Naive B cell (primary cell): ENCODE measurements at regions not wholly inside any gene's neighbourhood (a gene's known extent, or its start where the extent isn't known, plus 50 kb on each side); places are given as distances from the start of the nearest gene placed in this dataset.

Source experiments
- ATAC-seq, 2 donors: fragments of 150-1000 bp; cut with Tn5 transposase; 2 replicates each; pipeline ENCODE4 v1.10.0; 2021; ENCODE audit warnings: low read depth in 2 of 2, mild to moderate bottlenecking in 2 of 2, moderate library complexity in 2 of 2
- DNase-seq: peaks from one replicate; pipeline ENCODE4 v3.0.0; 2022
- H3K27ac Mint-ChIP-seq, 6 donors: one replicate each; pipeline ENCODE4 v1.8.0; 2020 to 2022; ENCODE audit warnings: mild to moderate bottlenecking in 6 of 6, mixed read lengths in 6 of 6, moderate library complexity in 5 of 6, inconsistent platforms in 2 of 6
- H3K27me3 Mint-ChIP-seq, 3 donors: one replicate each; pipeline ENCODE4 v1.8.0; 2021 to 2022; ENCODE audit warnings: mixed read lengths in 3 of 3, mild to moderate bottlenecking in 1 of 3
- H3K36me3 Mint-ChIP-seq, 2 donors: one replicate each; pipeline ENCODE4 v1.8.0; 2020 to 2022; ENCODE audit warnings: mixed read lengths in 2 of 2, inconsistent platforms in 1 of 2, mild to moderate bottlenecking in 1 of 2
- H3K4me1 Mint-ChIP-seq, 3 donors: one replicate each; pipeline ENCODE4 v1.8.0; 2020 to 2022; ENCODE audit warnings: mixed read lengths in 3 of 3, inconsistent platforms in 1 of 3, mild to moderate bottlenecking in 1 of 3, moderate library complexity in 1 of 3
- H3K4me3 Mint-ChIP-seq, 8 donors: one replicate each; pipeline ENCODE4 v1.8.0; 2020 to 2022; ENCODE audit warnings: mild to moderate bottlenecking in 8 of 8, mixed read lengths in 8 of 8, moderate library complexity in 8 of 8, inconsistent platforms in 2 of 8
- H3K9me3 Mint-ChIP-seq, 7 donors: one replicate each; pipeline ENCODE4 v1.8.0; 2020 to 2022; ENCODE audit warnings: mixed read lengths in 7 of 7, mild to moderate bottlenecking in 5 of 7, inconsistent platforms in 2 of 7, moderate library complexity in 1 of 7

GRCh38 chr6:3513416-3513815 is 56.6 kb upstream of the SLC22A23 start:
- H3K9me3 Mint-ChIP-seq = peaks cover 0 to 3% (median 0%) of the 10 kb centered on the region in 7 donors
- no peak for DNase-seq
- ATAC-seq = no peak
- H3K36me3 Mint-ChIP-seq = no peaks in the 10 kb centered on the region
- peaks cover 20 to 43% (median 41%) of the 10 kb centered on the region in 3 donors for H3K27me3 Mint-ChIP-seq
- no peak overlapping the region for H3K4me3 Mint-ChIP-seq
- no peak overlapping the region for H3K27ac Mint-ChIP-seq
- H3K4me1 Mint-ChIP-seq = peaks cover 0 to 2% (median 0%) of the 10 kb centered on the region in 3 donors

GRCh38 chr6:3512832-3513231 is 56.0 kb upstream of the SLC22A23 start:
- Mint-ChIP-seq H3K9me3 (peaks cover 0 to 3% (median 0%) of the 10 kb centered on the region in 7 donors), H3K4me1 (peaks cover 0 to 2% (median 0%) of the 10 kb centered on the region in 3 donors), H3K4me3 (no peak overlapping the region), H3K36me3 (no peaks in the 10 kb centered on the region), H3K27me3 (peaks cover 20 to 42% (median 38%) of the 10 kb centered on the region in 3 donors), H3K27ac (no peak overlapping the region)
- no peak for ATAC-seq
- no peak for DNase-seq

- Mint-ChIP-seq H3K27me3 (peaks cover 33 to 48% (median 38%) of the 10 kb centered on the region in 3 donors), H3K4me3 (no peak overlapping the region), H3K27ac (no peak overlapping the region), H3K4me1 (no peaks in the 10 kb centered on the region), H3K36me3 (no peaks in the 10 kb centered on the region), H3K9me3 (no peaks in the 10 kb centered on the region)
- ATAC-seq (no peak), DNase-seq (no peak)
These were observed 53.8 kb upstream of the SLC22A23 start for GRCh38 chr6:3510617-3511016.

GRCh38 chr6:3510178-3510577 is 53.3 kb upstream of the SLC22A23 start:
- H3K4me3 Mint-ChIP-seq = no peak overlapping the region
- DNase-seq (no peak), ATAC-seq (no peak)
- H3K4me1 Mint-ChIP-seq = no peaks in the 10 kb centered on the region
- no peaks in the 10 kb centered on the region for H3K36me3 Mint-ChIP-seq
- H3K27ac Mint-ChIP-seq = peak overlapping the region in 1 of 6 donors; percentile 46
- no peaks in the 10 kb centered on the region for H3K9me3 Mint-ChIP-seq
- peaks cover 33 to 48% (median 38%) of the 10 kb centered on the region in 3 donors for H3K27me3 Mint-ChIP-seq

- DNase-seq (no peak), ATAC-seq (no peak)
- no peak overlapping the region for H3K4me3 Mint-ChIP-seq
- peaks cover 0 to 3% (median 0%) of the 10 kb centered on the region in 7 donors for H3K9me3 Mint-ChIP-seq
- no peaks in the 10 kb centered on the region for H3K36me3 Mint-ChIP-seq
- peaks cover 30 to 40% (median 33%) of the 10 kb centered on the region in 3 donors for H3K27me3 Mint-ChIP-seq
- no peaks in the 10 kb centered on the region for H3K4me1 Mint-ChIP-seq
- H3K27ac Mint-ChIP-seq = no peak overlapping the region
These were observed 52.5 kb upstream of the SLC22A23 start for GRCh38 chr6:3509336-3509735.

GRCh38 chr6:3506751-3507383 is 50.0 kb upstream of the SLC22A23 start:
- H3K9me3 Mint-ChIP-seq = peaks cover 0 to 3% (median 0%) of the 10 kb centered on the region in 7 donors
- peaks cover 10 to 22% (median 18%) of the 10 kb centered on the region in 3 donors for H3K27me3 Mint-ChIP-seq
- ATAC-seq = no peak
- no peaks in the 10 kb centered on the region for H3K4me1 Mint-ChIP-seq
- no peaks in the 10 kb centered on the region for H3K36me3 Mint-ChIP-seq
- H3K4me3 Mint-ChIP-seq = no peak overlapping the region
- H3K27ac Mint-ChIP-seq = no peak overlapping the region
- no peak for DNase-seq
